Muscle layer of colon (tissue), 2 donors: ENCODE measurements at regions not wholly inside any gene's neighbourhood (a gene's known extent, or its start where the extent isn't known, plus 50 kb on each side); places are given as distances from the start of the nearest gene placed in this dataset.

ENCODE experiments used
- H3K27ac ChIP-seq: one replicate; pipeline ENCODE4 v1.7.0; 2013; ENCODE audit warnings: low read depth, mild to moderate bottlenecking, low read length, moderate library complexity
- H3K27me3 ChIP-seq, 2 donors: one replicate each; pipeline ENCODE4 v1.7.0; 2013; ENCODE audit warnings: low read length in 2 of 2, mild to moderate bottlenecking in 2 of 2; ENCODE audit not compliant: insufficient read depth in 2 of 2, control insufficient read depth in 1 of 2
- H3K36me3 ChIP-seq: one replicate; pipeline ENCODE4 v1.7.0; 2013; ENCODE audit warnings: mild to moderate bottlenecking, low read length; ENCODE audit not compliant: insufficient read depth
- H3K4me1 ChIP-seq: one replicate; pipeline ENCODE4 v1.7.0; 2013; ENCODE audit warnings: mild to moderate bottlenecking, low read length; ENCODE audit not compliant: insufficient read depth
- H3K4me3 ChIP-seq, 2 donors: one replicate each; pipeline ENCODE4 v1.7.0; 2013; ENCODE audit warnings: low read length in 2 of 2, low read depth in 1 of 2, mild to moderate bottlenecking in 1 of 2, moderate library complexity in 1 of 2
- H3K9ac ChIP-seq: one replicate; pipeline ENCODE4 v1.7.0; 2013; ENCODE audit warnings: low read length
- H3K9me3 ChIP-seq: one replicate; pipeline ENCODE4 v1.7.0; 2013; ENCODE audit warnings: mild to moderate bottlenecking, low read length
- donor health status: abdominal sarcoma.
- donor health status: Adenocarcinoma of cecum.

- Histone ChIP-seq H3K9ac (no peak overlapping the region), H3K27ac (no peak overlapping the region), H3K9me3 (no peaks in the 10 kb centered on the region), H3K4me1 (peaks cover 7% of the 10 kb centered on the region), H3K36me3 (no peaks in the 10 kb centered on the region), H3K4me3 (no peak overlapping the region), H3K27me3 (no peaks in the 10 kb centered on the region)
Measured at GRCh38 chr2:19235308-19235707, 123.1 kb downstream of the OSR1 start.

- H3K9ac ChIP-seq, result no peak overlapping the region
- H3K4me3 ChIP-seq, result no peak overlapping the region
- peaks cover 7% of the 10 kb centered on the region for H3K4me1 ChIP-seq
- H3K27me3 ChIP-seq, result no peaks in the 10 kb centered on the region
- no peaks in the 10 kb centered on the region for H3K36me3 ChIP-seq
- no peaks in the 10 kb centered on the region for H3K9me3 ChIP-seq
- no peak overlapping the region for H3K27ac ChIP-seq
Measured at GRCh38 chr2:19232312-19232711, 126.1 kb downstream of the OSR1 start.

DNA sequence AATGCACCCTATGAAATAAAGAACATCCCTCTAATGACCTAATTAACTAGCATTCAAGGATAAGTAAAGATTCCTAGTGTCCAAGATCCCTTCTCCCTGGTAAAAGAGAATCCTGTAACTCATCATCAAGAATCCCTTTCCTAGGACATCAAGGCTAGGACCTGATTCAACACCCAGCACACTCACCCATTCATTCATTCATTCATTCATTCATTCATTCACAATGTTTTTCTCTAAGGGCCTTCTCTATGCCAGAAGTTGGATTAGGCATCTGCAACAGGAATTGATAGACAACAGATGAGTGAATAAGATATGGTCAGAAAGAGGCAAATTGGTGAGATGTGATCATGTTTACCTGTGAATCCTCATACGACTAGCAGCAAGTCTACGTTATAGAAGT, 126.8 kb downstream of the OSR1 start:
- peaks cover 7% of the 10 kb centered on the region for H3K4me1 ChIP-seq
- no peaks in the 10 kb centered on the region for H3K9me3 ChIP-seq
- no peak overlapping the region for H3K9ac ChIP-seq
- no peak overlapping the region for H3K4me3 ChIP-seq
- no peaks in the 10 kb centered on the region for H3K36me3 ChIP-seq
- no peaks in the 10 kb centered on the region for H3K27me3 ChIP-seq
- no peak overlapping the region for H3K27ac ChIP-seq

DNA sequence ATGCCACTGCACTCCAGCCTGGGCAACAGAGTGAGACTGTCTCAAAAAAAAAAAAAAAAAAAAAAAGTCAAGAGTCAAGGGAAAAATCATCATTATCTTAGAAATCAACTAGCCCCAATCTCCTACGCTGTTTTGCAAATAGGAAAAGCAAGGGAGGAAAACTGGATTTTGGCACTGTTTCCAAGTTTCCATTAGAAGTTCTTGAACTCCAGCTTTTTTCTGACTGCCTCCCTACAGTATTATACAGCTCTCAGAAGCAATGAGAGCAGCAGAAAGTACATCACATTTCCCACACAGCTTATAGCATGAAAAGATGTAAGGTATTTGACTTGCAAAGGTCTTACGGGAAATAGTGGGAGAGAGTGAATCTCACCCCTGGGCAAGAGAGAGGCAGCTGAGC, 127.8 kb downstream of the OSR1 start:
- no peak overlapping the region for H3K4me3 ChIP-seq
- no peak overlapping the region for H3K9ac ChIP-seq
- H3K27ac ChIP-seq, result no peak overlapping the region
- peaks cover 6% of the 10 kb centered on the region for H3K4me1 ChIP-seq
- H3K36me3 ChIP-seq, result no peaks in the 10 kb centered on the region
- no peaks in the 10 kb centered on the region for H3K27me3 ChIP-seq
- no peaks in the 10 kb centered on the region for H3K9me3 ChIP-seq

DNA sequence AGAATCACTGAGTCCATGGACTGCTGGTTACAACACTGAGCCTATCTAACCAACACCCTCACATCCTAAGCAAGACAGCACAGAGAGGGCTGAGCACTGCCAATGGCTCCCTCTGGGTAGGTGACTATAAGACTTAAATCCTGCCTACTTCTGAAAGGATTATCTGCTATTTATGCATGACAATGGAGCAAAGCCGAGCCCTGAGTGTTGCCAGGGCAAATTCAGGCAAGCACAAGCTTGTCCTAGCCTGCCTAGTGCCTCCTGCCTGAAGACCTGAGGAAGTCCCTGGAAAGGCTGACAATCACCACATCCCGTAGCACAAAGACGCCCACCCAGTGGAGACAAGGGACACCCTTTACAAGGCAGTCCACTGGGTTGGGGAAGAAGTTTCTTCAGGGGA, 129.7 kb downstream of the OSR1 start:
- Histone ChIP-seq H3K27ac (no peak overlapping the region), H3K4me3 (no peak overlapping the region), H3K4me1 (no peaks in the 10 kb centered on the region), H3K9me3 (no peaks in the 10 kb centered on the region), H3K27me3 (no peaks in the 10 kb centered on the region), H3K9ac (no peak overlapping the region), H3K36me3 (no peaks in the 10 kb centered on the region)

- H3K4me3 ChIP-seq, result no peak overlapping the region
- H3K4me1 ChIP-seq, result no peaks in the 10 kb centered on the region
- no peaks in the 10 kb centered on the region for H3K27me3 ChIP-seq
- no peak overlapping the region for H3K9ac ChIP-seq
- H3K27ac ChIP-seq, result no peak overlapping the region
- H3K9me3 ChIP-seq, result no peaks in the 10 kb centered on the region
- no peaks in the 10 kb centered on the region for H3K36me3 ChIP-seq
Measured at GRCh38 chr2:19228181-19228593, 130.2 kb downstream of the OSR1 start.

GRCh38 chr2:19226871-19227270, 131.6 kb downstream of the OSR1 start:
- Histone ChIP-seq H3K27me3 (no peaks in the 10 kb centered on the region), H3K4me3 (no peak overlapping the region), H3K9ac (no peak overlapping the region), H3K4me1 (no peaks in the 10 kb centered on the region), H3K36me3 (no peaks in the 10 kb centered on the region), H3K27ac (no peak overlapping the region), H3K9me3 (no peaks in the 10 kb centered on the region)

DNA sequence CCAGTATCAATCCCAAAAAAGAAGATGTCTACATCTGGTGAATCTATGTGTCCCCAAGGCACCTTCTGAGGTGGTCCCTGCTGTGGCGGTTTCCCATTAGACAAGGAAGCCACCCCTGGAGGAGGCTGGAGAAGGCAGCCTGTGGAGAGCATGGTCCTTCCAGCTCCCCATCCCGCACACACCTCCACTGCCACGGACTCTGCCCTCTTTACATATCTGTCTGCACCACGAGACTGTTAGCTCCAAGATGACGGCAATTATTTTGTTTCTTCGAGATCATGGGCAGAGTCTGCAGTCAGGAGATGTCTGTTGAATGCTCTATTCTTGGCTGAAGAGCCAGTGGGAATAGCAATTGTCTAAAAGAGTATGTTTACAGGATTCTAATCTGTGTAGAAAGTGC, 132.0 kb downstream of the OSR1 start:
- no peaks in the 10 kb centered on the region for H3K36me3 ChIP-seq
- no peaks in the 10 kb centered on the region for H3K27me3 ChIP-seq

DNA sequence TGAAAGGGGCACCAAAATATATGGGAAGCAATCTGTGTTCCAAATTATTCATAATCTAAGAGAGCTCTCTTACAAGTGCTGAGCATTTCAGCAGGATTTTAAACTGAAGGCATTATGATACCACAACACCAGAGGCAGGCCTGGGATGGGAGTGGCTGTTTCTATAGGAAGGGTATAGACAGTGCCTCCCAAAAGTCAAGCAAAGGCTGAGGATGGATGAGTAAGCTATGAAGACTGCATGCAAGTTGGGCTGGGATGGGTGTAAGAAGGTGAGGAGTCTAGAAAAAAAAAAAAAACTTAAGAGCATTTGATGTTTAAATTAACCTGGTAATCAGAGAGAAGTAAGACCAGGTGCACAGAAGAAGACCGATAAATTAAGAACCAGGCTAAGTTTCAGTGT, 132.5 kb downstream of the OSR1 start:
- no peak overlapping the region for H3K27ac ChIP-seq
- no peak overlapping the region for H3K9ac ChIP-seq
- no peaks in the 10 kb centered on the region for H3K27me3 ChIP-seq
- no peaks in the 10 kb centered on the region for H3K9me3 ChIP-seq
- H3K36me3 ChIP-seq, result no peaks in the 10 kb centered on the region
- no peaks in the 10 kb centered on the region for H3K4me1 ChIP-seq
- H3K4me3 ChIP-seq, result no peak overlapping the region

More for the DNA sequence above, 132.0 kb downstream of the OSR1 start:
- Histone ChIP-seq H3K9ac (no peak overlapping the region), H3K27ac (no peak overlapping the region), H3K4me3 (no peak overlapping the region), H3K4me1 (no peaks in the 10 kb centered on the region), H3K9me3 (no peaks in the 10 kb centered on the region)

DNA sequence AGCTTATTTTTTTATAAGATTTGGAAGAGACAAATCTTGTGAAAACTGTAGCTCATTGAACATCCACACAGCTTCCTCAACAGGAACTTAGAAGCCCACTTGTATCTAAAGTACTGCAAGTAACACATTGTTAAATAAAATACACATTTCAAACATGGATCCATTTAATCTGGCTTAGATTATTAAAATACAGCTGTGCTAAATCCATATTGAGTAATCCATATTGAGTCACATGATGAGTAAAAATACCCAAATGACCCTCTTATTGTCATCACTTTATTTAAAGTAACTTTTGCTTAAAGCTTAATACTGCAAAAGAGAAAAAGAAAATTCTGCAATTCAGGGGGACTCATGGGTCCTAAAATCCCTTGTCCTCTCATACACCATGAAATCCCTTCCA, 133.3 kb downstream of the OSR1 start:
- H3K4me1 ChIP-seq, result no peaks in the 10 kb centered on the region
- H3K9me3 ChIP-seq, result no peaks in the 10 kb centered on the region
- H3K9ac ChIP-seq, result no peak overlapping the region
- no peaks in the 10 kb centered on the region for H3K27me3 ChIP-seq
- H3K4me3 ChIP-seq, result no peak overlapping the region
- no peak overlapping the region for H3K27ac ChIP-seq
- H3K36me3 ChIP-seq, result no peaks in the 10 kb centered on the region

DNA sequence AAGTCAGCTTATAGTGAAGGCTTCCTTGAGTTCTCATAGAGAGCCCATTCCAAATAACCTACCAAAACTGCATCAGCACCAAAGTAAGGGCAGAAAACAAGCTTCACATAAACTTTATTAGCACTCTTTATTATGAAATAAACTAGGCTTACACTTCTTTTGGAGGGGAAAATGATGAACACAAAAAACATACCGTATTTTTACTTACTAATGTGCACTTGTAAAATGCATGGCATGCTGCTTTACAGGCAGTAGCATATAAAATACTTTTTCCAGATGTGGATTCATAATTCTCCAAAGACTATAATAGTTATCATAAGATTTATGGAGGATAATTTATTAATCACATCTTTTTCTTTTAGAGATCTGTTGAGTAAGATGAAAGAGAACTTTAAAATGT, 133.9 kb downstream of the OSR1 start:
- Histone ChIP-seq H3K4me3 (no peak overlapping the region), H3K4me1 (no peaks in the 10 kb centered on the region), H3K27me3 (no peaks in the 10 kb centered on the region), H3K9me3 (no peaks in the 10 kb centered on the region), H3K27ac (no peak overlapping the region), H3K9ac (no peak overlapping the region), H3K36me3 (no peaks in the 10 kb centered on the region)

DNA sequence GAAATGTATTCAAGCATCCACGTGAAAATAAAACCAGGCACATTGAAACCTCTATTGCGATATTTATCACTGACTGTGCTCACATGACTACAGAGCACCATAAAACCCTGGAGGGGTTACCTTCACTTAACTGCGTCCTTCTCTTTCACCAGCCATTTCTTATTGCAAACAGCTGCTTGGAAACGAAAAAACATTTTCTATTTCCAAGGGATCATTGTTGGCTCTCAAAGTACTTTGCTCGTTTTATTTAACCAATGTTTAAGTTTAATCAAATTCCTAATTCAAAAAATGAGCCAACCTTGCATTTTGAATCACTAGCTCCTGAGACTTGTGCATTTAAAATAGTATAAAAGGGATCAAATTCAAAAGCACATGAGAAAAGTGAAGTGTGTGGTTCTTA, 134.4 kb downstream of the OSR1 start:
- Histone ChIP-seq H3K27ac (no peak overlapping the region), H3K9me3 (no peaks in the 10 kb centered on the region), H3K27me3 (no peaks in the 10 kb centered on the region), H3K36me3 (no peaks in the 10 kb centered on the region), H3K4me1 (no peaks in the 10 kb centered on the region), H3K9ac (no peak overlapping the region), H3K4me3 (no peak overlapping the region)
